22Rv1 (cell line): ENCODE measurements at regions not wholly inside any gene's neighbourhood (a gene's known extent, or its start where the extent isn't known, plus 50 kb on each side); places are given as distances from the start of the nearest gene placed in this dataset.

Experiments used
- CTCF ChIP-seq: fragments of 450-650 bp; IDR thresholded peaks from 2 replicates; pipeline ENCODE4 v1.5.1; 2017; ENCODE audit warnings: mild to moderate bottlenecking
- ZFX ChIP-seq: fragments of 450-650 bp; IDR thresholded peaks from 2 replicates; pipeline ENCODE4 v1.6.1; 2017; ENCODE audit warnings: antibody characterized with exemption, borderline replicate concordance

GRCh38 chr11:33543823-33544222 is 156.8 kb downstream of the C11orf91 start:
- TF ChIP-seq CTCF (no peak), ZFX (no peak)
